NB4 (cell line): ENCODE measurements at regions not wholly inside any gene's neighbourhood (a gene's known extent, or its start where the extent isn't known, plus 50 kb on each side); places are given as distances from the start of the nearest gene placed in this dataset.

Experiments used
- CTCF ChIP-seq: IDR thresholded peaks from one replicate; pipeline ENCODE4 v1.5.1; 2012; ENCODE audit warnings: low read depth, low read length
- POLR2A ChIP-seq: IDR thresholded peaks from 2 replicates; pipeline ENCODE4 v1.6.1; 2011; ENCODE audit warnings: mild to moderate bottlenecking; ENCODE audit not compliant: insufficient read length; ENCODE audit errors: extremely low read depth

- TF ChIP-seq CTCF (no peak), POLR2A (no peak)
These were observed 408.9 kb upstream of the CTSO start for GRCh38 chr4:156362581-156362980.
